Left kidney (tissue), 1 donor: ENCODE measurements at regions not wholly inside any gene's neighbourhood (a gene's known extent, or its start where the extent isn't known, plus 50 kb on each side); places are given as distances from the start of the nearest gene placed in this dataset.
A peak's percentile ranks its signal among the peaks of the same experiment; 100 is the strongest.
"Not testable (repeated sequence)": the region's sequence is repeated elsewhere in the genome, so short reads cannot be mapped to it uniquely, and the experiment has no call there.

Source experiments
- DNase-seq: peaks from one replicate; pipeline ENCODE4 v3.0.0-alpha.2; 2013

- DNase-seq, result no peak
These were observed 272.2 kb upstream of the NR2F2 start for GRCh38 chr15:96058103-96058851.

GRCh38 chr15:96058852-96059103 is 271.7 kb upstream of the NR2F2 start:
- DNase-seq, result not testable (repeated sequence)

- DNase-seq, result not testable (repeated sequence)
These were observed 269.9 kb upstream of the NR2F2 start for GRCh38 chr15:96060591-96060990.

- no peak for DNase-seq
These were observed 266.1 kb upstream of the NR2F2 start for GRCh38 chr15:96064351-96064756.

- DNase-seq, result no peak
These were observed 264.4 kb upstream of the NR2F2 start for GRCh38 chr15:96066126-96066525.

- DNase-seq, result no peak
These were observed 263.5 kb upstream of the NR2F2 start for GRCh38 chr15:96066852-96067495.

- no peak for DNase-seq
These were observed 262.8 kb upstream of the NR2F2 start for GRCh38 chr15:96067677-96068076.

GRCh38 chr15:96068897-96069296 is 261.6 kb upstream of the NR2F2 start:
- no peak for DNase-seq

GRCh38 chr15:96070636-96071035 is 259.9 kb upstream of the NR2F2 start:
- no peak for DNase-seq

GRCh38 chr15:96072821-96073220 is 257.7 kb upstream of the NR2F2 start:
- no peak for DNase-seq

- no peak for DNase-seq
These were observed 256.6 kb upstream of the NR2F2 start for GRCh38 chr15:96073908-96074307.

- DNase-seq, result no peak
These were observed 254.6 kb upstream of the NR2F2 start for GRCh38 chr15:96075895-96076294.

- no peak for DNase-seq
These were observed 254.2 kb upstream of the NR2F2 start for GRCh38 chr15:96076350-96076749.

GRCh38 chr15:96079041-96079440 is 251.5 kb upstream of the NR2F2 start:
- no peak for DNase-seq

- no peak for DNase-seq
These were observed 250.6 kb upstream of the NR2F2 start for GRCh38 chr15:96079882-96080281.

- DNase-seq, result no peak
These were observed 244.3 kb upstream of the NR2F2 start for GRCh38 chr15:96086164-96086563.

- DNase-seq, result no peak
These were observed 243.2 kb upstream of the NR2F2 start for GRCh38 chr15:96087180-96087884.

- peak; percentile 42 for DNase-seq
These were observed 241.8 kb upstream of the NR2F2 start for GRCh38 chr15:96088650-96089049.

GRCh38 chr15:96089405-96090058 is 241.0 kb upstream of the NR2F2 start:
- no peak for DNase-seq

GRCh38 chr15:96092186-96092585 is 238.3 kb upstream of the NR2F2 start:
- DNase-seq, result no peak

- no peak for DNase-seq
These were observed 237.4 kb upstream of the NR2F2 start for GRCh38 chr15:96093063-96093462.

- DNase-seq, result no peak
These were observed 232.8 kb upstream of the NR2F2 start for GRCh38 chr15:96097661-96098060.

GRCh38 chr15:96102631-96103030 is 227.9 kb upstream of the NR2F2 start:
- no peak for DNase-seq
